DOHH2 (cell line): ENCODE measurements at regions not wholly inside any gene's neighbourhood (a gene's known extent, or its start where the extent isn't known, plus 50 kb on each side); places are given as distances from the start of the nearest gene placed in this dataset.
"Not testable (repeated sequence)": the region's sequence is repeated elsewhere in the genome, so short reads cannot be mapped to it uniquely, and the experiment has no call there.

Experiments
- H3F3A ChIP-seq: fragments of 200-600 bp; sonication (generic), shearing (Covaris generic); 2 replicates; pipeline ENCODE4 v1.6.0; 2016; ENCODE audit warnings: antibody characterized with exemption, mild to moderate bottlenecking; ENCODE audit not compliant: control insufficient read depth, insufficient read depth
- H3K27ac ChIP-seq: fragments of 200-600 bp; sonication (generic); 2 replicates; pipeline ENCODE4 v1.5.1; 2014; ENCODE audit warnings: low read depth, mild to moderate bottlenecking, low read length, moderate library complexity
- H3K27me3 ChIP-seq: fragments of 200-600 bp; sonication (generic); 2 replicates; pipeline ENCODE4 v1.6.1; 2014; ENCODE audit warnings: mild to moderate bottlenecking, low read length, mixed read lengths; ENCODE audit not compliant: control insufficient read depth
- H3K36me3 ChIP-seq: fragments of 200-600 bp; sonication (generic); 2 replicates; pipeline ENCODE4 v1.6.1; 2014; ENCODE audit warnings: mild to moderate bottlenecking, low read length, moderate library complexity, mixed read lengths; ENCODE audit not compliant: control insufficient read depth
- H3K4me1 ChIP-seq: fragments of 200-600 bp; sonication (generic); 2 replicates; pipeline ENCODE4 v1.6.1; 2014; ENCODE audit warnings: mild to moderate bottlenecking, low read length, mixed read lengths; ENCODE audit not compliant: control insufficient read depth
- H3K4me2 ChIP-seq: fragments of 200-600 bp; sonication (generic); 2 replicates; pipeline ENCODE4 v1.6.0; 2014; ENCODE audit warnings: mild to moderate bottlenecking, low read length, moderate library complexity
- H3K4me3 ChIP-seq: fragments of 200-600 bp; sonication (generic); 2 replicates; pipeline ENCODE4 v1.5.1; 2014; ENCODE audit warnings: mild to moderate bottlenecking, low read length, mixed read lengths
- H3K79me2 ChIP-seq: fragments of 200-600 bp; sonication (generic); 2 replicates; pipeline ENCODE4 v1.6.1; 2014; ENCODE audit warnings: mild to moderate bottlenecking, low read length, mixed read lengths; ENCODE audit not compliant: control insufficient read depth
- H3K9me2 ChIP-seq: fragments of 200-600 bp; sonication (generic); replicated peaks from 2 replicates; pipeline ENCODE4 v1.6.1; 2014; ENCODE audit warnings: mild to moderate bottlenecking, low read length, mixed read lengths; ENCODE audit not compliant: control insufficient read depth
- H3K9me3 ChIP-seq: fragments of 200-600 bp; sonication (generic); 2 replicates; pipeline ENCODE4 v1.6.1; 2014; ENCODE audit warnings: antibody characterized with exemption, low read length, mixed read lengths; ENCODE audit not compliant: control insufficient read depth, insufficient read depth
- H4K20me1 ChIP-seq: fragments of 200-600 bp; sonication (generic); 2 replicates; pipeline ENCODE4 v1.6.0; 2014; ENCODE audit warnings: low read depth, mild to moderate bottlenecking, antibody characterized with exemption, low read length, moderate library complexity; ENCODE audit not compliant: control insufficient read depth, insufficient read depth
- EZH2phosphoT487 ChIP-seq: fragments of 200-600 bp; sonication (generic); IDR thresholded peaks from 2 replicates; pipeline ENCODE4 v1.6.1; 2017; ENCODE audit warnings: borderline replicate concordance, mild to moderate bottlenecking, antibody characterized with exemption, low read length, moderate library complexity, mixed read lengths
- TF ChIP-seq, protein P1 (sequence below): fragments of 200-600 bp; sonication (generic); IDR thresholded peaks from one replicate; pipeline ENCODE4 v1.5.1; 2014; ENCODE audit warnings: antibody characterized with exemption, mild to moderate bottlenecking, low read depth, low read length; ENCODE audit not compliant: poor library complexity, severe bottlenecking

DNA sequence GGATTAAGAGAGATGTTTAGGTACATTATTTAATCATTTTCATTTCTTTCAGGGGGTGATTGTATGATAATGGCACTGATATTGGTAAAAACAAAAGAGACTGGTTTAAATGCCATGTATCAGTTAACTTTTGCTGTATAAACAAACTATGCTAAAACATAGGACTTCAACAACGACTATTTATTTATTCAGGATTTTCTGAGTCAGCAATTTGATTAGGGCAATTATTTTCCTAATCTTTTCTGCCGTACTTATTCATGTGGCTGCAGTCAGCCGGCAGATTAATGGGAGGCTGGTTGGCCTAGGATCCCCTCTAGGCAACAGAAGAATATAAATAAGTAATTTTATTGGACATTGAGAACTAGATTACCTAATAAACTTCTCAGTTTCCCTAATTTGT, 661.7 kb upstream of the RAG2 start:
- H3K9me2 ChIP-seq = no peaks in the 10 kb centered on the region
- H3F3A ChIP-seq = no peaks in the 10 kb centered on the region
- no peaks in the 10 kb centered on the region for H3K79me2 ChIP-seq
- TF ChIP-seq EZH2phosphoT487 = no peak
- TF ChIP-seq, protein P1, sequence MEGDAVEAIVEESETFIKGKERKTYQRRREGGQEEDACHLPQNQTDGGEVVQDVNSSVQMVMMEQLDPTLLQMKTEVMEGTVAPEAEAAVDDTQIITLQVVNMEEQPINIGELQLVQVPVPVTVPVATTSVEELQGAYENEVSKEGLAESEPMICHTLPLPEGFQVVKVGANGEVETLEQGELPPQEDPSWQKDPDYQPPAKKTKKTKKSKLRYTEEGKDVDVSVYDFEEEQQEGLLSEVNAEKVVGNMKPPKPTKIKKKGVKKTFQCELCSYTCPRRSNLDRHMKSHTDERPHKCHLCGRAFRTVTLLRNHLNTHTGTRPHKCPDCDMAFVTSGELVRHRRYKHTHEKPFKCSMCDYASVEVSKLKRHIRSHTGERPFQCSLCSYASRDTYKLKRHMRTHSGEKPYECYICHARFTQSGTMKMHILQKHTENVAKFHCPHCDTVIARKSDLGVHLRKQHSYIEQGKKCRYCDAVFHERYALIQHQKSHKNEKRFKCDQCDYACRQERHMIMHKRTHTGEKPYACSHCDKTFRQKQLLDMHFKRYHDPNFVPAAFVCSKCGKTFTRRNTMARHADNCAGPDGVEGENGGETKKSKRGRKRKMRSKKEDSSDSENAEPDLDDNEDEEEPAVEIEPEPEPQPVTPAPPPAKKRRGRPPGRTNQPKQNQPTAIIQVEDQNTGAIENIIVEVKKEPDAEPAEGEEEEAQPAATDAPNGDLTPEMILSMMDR = no peak
- no peaks in the 10 kb centered on the region for H3K36me3 ChIP-seq
- H3K4me3 ChIP-seq = no peak overlapping the region
- H4K20me1 ChIP-seq = no peaks in the 10 kb centered on the region
- H3K4me2 ChIP-seq = no peak overlapping the region
- no peak overlapping the region for H3K27ac ChIP-seq
- no peaks in the 10 kb centered on the region for H3K27me3 ChIP-seq
- no peaks in the 10 kb centered on the region for H3K4me1 ChIP-seq
- no peaks in the 10 kb centered on the region for H3K9me3 ChIP-seq

- TF ChIP-seq, protein P1 = no peak
- TF ChIP-seq EZH2phosphoT487 = no peak
These were observed 650.1 kb upstream of the RAG2 start for GRCh38 chr11:37248145-37248544.

DNA sequence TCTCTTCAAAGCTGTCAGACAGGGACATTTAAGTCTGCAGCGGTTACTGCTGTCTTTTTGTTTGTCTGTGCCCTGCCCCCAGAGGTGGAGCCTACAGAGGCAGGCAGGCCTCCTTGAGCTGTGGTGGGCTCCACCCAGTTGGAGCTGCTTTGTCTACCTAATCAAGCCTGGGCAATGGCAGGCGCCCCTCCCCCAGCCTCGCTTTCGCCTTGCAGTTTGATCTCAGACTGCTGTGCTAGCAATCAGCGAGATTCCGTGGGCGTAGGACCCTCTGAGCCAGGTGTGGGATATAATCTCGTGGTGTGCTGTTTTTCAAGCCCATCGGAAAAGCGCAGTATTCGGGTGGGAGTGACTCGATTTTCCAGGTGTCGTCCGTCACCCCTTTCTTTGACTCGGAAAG, 648.1 kb upstream of the RAG2 start:
- not testable (repeated sequence) for H3K4me2 ChIP-seq, H3K27ac ChIP-seq, H3F3A ChIP-seq, H3K36me3 ChIP-seq, H4K20me1 ChIP-seq, H3K4me1 ChIP-seq, H3K4me3 ChIP-seq, H3K9me3 ChIP-seq, H3K9me2 ChIP-seq, H3K27me3 ChIP-seq, H3K79me2 ChIP-seq

More at GRCh38 chr11:37248145-37248544, 650.1 kb upstream of the RAG2 start:
- Histone ChIP-seq H3K4me2 (no peak overlapping the region), H3K4me3 (no peak overlapping the region), H3K9me2 (no peaks in the 10 kb centered on the region), H3F3A (no peaks in the 10 kb centered on the region), H3K4me1 (no peaks in the 10 kb centered on the region), H3K9me3 (peaks cover 5% of the 10 kb centered on the region; the same call in 1 of the 2 replicates), H3K36me3 (no peaks in the 10 kb centered on the region), H3K27ac (no peak overlapping the region), H4K20me1 (no peaks in the 10 kb centered on the region), H3K27me3 (no peaks in the 10 kb centered on the region), H3K79me2 (no peaks in the 10 kb centered on the region)

DNA sequence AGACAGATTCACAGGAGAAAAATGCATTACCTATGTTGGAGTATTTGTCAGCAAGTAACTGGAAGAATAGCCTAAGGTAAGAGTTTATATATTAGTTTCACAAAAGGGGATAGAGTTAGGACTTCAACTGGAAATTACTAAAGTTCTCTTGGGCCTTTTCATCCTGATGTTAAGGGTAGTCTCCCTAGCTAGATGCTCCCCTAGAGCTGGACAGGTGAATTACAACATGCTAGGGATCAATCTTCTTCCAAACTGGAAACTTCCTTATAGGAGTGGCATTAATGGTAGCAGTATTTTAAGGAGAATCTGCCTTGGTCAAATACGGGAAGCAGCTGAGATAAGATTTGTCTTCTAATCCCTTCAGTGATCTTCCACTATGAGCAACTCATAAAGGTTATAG, 632.8 kb upstream of the RAG2 start:
- Histone ChIP-seq H3F3A (no peaks in the 10 kb centered on the region), H3K9me3 (no peaks in the 10 kb centered on the region), H3K4me3 (no peak overlapping the region), H3K4me2 (no peak overlapping the region), H3K9me2 (no peaks in the 10 kb centered on the region), H3K4me1 (no peaks in the 10 kb centered on the region), H3K27ac (no peak overlapping the region), H3K79me2 (no peaks in the 10 kb centered on the region), H3K27me3 (no peaks in the 10 kb centered on the region), H3K36me3 (no peaks in the 10 kb centered on the region), H4K20me1 (no peaks in the 10 kb centered on the region)
- no peak for TF ChIP-seq EZH2phosphoT487
- TF ChIP-seq, protein P1 = no peak
